ENCODE measurements at regions not wholly inside any gene's neighbourhood (a gene's known extent, or its start where the extent isn't known, plus 50 kb on each side); places are given as distances from the start of the nearest gene placed in this dataset.

DNA sequence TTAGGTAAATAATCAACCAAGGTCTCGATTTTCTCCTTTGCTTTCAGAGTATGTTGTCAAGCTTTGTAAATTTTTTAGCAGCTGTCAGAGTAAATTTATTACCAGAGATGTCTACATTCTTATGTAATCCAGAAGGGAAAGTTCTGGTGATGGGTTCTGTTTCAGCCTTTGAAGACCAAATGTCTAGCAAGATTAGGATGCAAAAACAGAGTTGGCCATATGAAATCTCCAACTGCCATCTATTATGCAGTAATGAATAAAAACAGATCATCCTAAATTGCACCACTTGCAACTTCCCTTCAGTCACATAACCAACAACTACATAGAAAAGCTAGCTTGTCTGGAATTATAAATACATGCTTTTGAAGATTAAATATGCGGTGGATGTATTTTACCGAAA, 826.8 kb upstream of the KIF2B start:
- TF ChIP-seq, protein P1, sequence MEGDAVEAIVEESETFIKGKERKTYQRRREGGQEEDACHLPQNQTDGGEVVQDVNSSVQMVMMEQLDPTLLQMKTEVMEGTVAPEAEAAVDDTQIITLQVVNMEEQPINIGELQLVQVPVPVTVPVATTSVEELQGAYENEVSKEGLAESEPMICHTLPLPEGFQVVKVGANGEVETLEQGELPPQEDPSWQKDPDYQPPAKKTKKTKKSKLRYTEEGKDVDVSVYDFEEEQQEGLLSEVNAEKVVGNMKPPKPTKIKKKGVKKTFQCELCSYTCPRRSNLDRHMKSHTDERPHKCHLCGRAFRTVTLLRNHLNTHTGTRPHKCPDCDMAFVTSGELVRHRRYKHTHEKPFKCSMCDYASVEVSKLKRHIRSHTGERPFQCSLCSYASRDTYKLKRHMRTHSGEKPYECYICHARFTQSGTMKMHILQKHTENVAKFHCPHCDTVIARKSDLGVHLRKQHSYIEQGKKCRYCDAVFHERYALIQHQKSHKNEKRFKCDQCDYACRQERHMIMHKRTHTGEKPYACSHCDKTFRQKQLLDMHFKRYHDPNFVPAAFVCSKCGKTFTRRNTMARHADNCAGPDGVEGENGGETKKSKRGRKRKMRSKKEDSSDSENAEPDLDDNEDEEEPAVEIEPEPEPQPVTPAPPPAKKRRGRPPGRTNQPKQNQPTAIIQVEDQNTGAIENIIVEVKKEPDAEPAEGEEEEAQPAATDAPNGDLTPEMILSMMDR (IDR thresholded peaks at IDR 0.05) = no peak
- TF ChIP-seq POLR2AphosphoS5 (IDR thresholded peaks at IDR 0.05; ENCODE audit: insufficient read depth in 1 of 2, low read depth in 1 of 2) (no peak), POLR2A (IDR thresholded peaks at IDR 0.05) (no peak)

Measured in vagina (tissue), 2 donors.